GM12878 (cell line): ENCODE measurements at regions not wholly inside any gene's neighbourhood (a gene's known extent, or its start where the extent isn't known, plus 50 kb on each side); places are given as distances from the start of the nearest gene placed in this dataset.

Experiments
- ATAC-seq: fragments of 200-7000 bp; cut with Tn5 transposase; 3 replicates; pipeline ENCODE4 v1.9.1; 2020; ENCODE audit warnings: mild to moderate bottlenecking, moderate library complexity
- BruUV-seq: library from RNA; stranded (reverse); fragments of 400-500 nt; replicated peaks from 2 replicates; lab custom pipeline; 2021; lab: Mats Ljungman, UMichigan
- CTCF ChIA-PET: fragments of 300-600 bp; sonication (Branson Sonifier 250); formaldehyde crosslinking; extraction: SDS; loops from one replicate; lab custom pipeline; 2021; ENCODE audit warnings: inconsistent platforms; lab: Yijun Ruan, JAX
- POLR2A ChIA-PET: fragments of 350-600 bp; formaldehyde crosslinking; extraction: SDS; loops from one replicate; lab custom pipeline; 2021; ENCODE audit warnings: inconsistent platforms; lab: Charles Lee
- RAD21 ChIA-PET: fragments of 300-600 bp; sonication (Branson Sonifier 250); formaldehyde crosslinking; loops from one replicate; lab custom pipeline; 2023; ENCODE audit warnings: antibody characterized with exemption; ENCODE audit not compliant: unreplicated experiment; lab: Charles Lee
- SMC1A ChIA-PET: fragments of 300-600 bp; sonication (Branson Sonifier 250); formaldehyde crosslinking; loops from one replicate; lab custom pipeline; 2023; ENCODE audit not compliant: unreplicated experiment, uncharacterized antibody; lab: Charles Lee
- DNase-seq: peaks from one replicate; pipeline ENCODE4 v3.0.0-alpha.2; 2011; ENCODE audit warnings: low read depth, low spot score
- FAIRE-seq: peaks from 3 replicates; lab custom pipeline; 2011; peaks lifted over from hg19 to GRCh38; lab: Jason Lieb, UNC
- H2AFZ ChIP-seq: 2 replicates; pipeline ENCODE4 v1.6.0; 2011; ENCODE audit warnings: low read depth, low read length, control low read depth; ENCODE audit not compliant: control insufficient read depth
- H3K27ac ChIP-seq: 2 replicates; pipeline ENCODE4 v1.5.1; 2011; ENCODE audit warnings: control low read depth; ENCODE audit not compliant: control insufficient read depth, insufficient read depth
- H3K27me3 ChIP-seq, 2 experiments: replicated peaks in 1 of 2; 2 replicates each; pipeline versions ENCODE4 v1.6.0 to v1.6.1; 2011; ENCODE audit warnings: low read length in 1 of 2; ENCODE audit not compliant: control insufficient read depth in 2 of 2, insufficient read depth in 2 of 2
- H3K36me3 ChIP-seq, 2 experiments: 2 replicates each; pipeline ENCODE4 v1.5.1; 2011; ENCODE audit warnings: low read length in 1 of 2; ENCODE audit not compliant: control insufficient read depth in 2 of 2, insufficient read depth in 2 of 2
- H3K4me1 ChIP-seq: 2 replicates; pipeline ENCODE4 v1.6.1; 2011; ENCODE audit warnings: mild to moderate bottlenecking, low read length, moderate library complexity, mixed read lengths; ENCODE audit not compliant: control insufficient read depth, insufficient read depth
- H3K4me2 ChIP-seq: 2 replicates; pipeline ENCODE4 v1.6.0; 2011; ENCODE audit warnings: control low read depth; ENCODE audit not compliant: control insufficient read depth, insufficient read depth
- H3K4me3 ChIP-seq: fragments of 200-600 bp; sonication (generic); 2 replicates; pipeline ENCODE4 v1.5.1; 2016
- H3K79me2 ChIP-seq: 2 replicates; pipeline ENCODE4 v1.6.0; 2011; ENCODE audit warnings: low read length; ENCODE audit not compliant: control insufficient read depth, insufficient read depth
- H3K9ac ChIP-seq: 2 replicates; pipeline ENCODE4 v1.8.0; 2011; ENCODE audit warnings: low read length, control low read depth, mixed read lengths; ENCODE audit not compliant: control insufficient read depth, insufficient read depth
- H3K9me3 ChIP-seq: replicated peaks from 3 replicates; pipeline ENCODE4 v1.5.1; 2011; ENCODE audit warnings: mild to moderate bottlenecking, low read length; ENCODE audit not compliant: control insufficient read depth, insufficient read depth
- H4K20me1 ChIP-seq: 2 replicates; pipeline ENCODE4 v1.6.0; 2011; ENCODE audit not compliant: control insufficient read depth, insufficient read depth
- CBX3 ChIP-seq: fragments of 200-600 bp; sonication (generic); IDR thresholded peaks from 2 replicates; pipeline ENCODE4 v1.6.1; 2016; ENCODE audit warnings: low read depth, borderline replicate concordance
- CEBPB ChIP-seq, 2 experiments: fragments of 150-350 bp in 1 of 2; IDR thresholded peaks; 2 replicates each; pipeline ENCODE4 v1.6.1; 2012 to 2014; ENCODE audit warnings: low read depth in 2 of 2, low read length in 2 of 2, borderline replicate concordance in 1 of 2, inconsistent platforms in 1 of 2
- CHD1 ChIP-seq: IDR thresholded peaks from 2 replicates; pipeline ENCODE4 v1.6.1; 2012; ENCODE audit warnings: low read depth, low read length, improper control_type of control experiment
- CHD2 ChIP-seq: IDR thresholded peaks from 2 replicates; pipeline ENCODE4 v1.6.1; 2011; ENCODE audit warnings: low read depth, low read length, improper control_type of control experiment, borderline replicate concordance
- EZH2 ChIP-seq: IDR thresholded peaks from 2 replicates; pipeline ENCODE4 v1.6.1; 2012; ENCODE audit warnings: low read depth, mild to moderate bottlenecking, control low read depth, inconsistent platforms, low read length, borderline replicate concordance; ENCODE audit not compliant: control insufficient read depth
- GATAD2B ChIP-seq: fragments of 450-650 bp; conservative IDR thresholded peaks from 2 replicates; pipeline ENCODE4 v1.6.1; 2017; ENCODE audit warnings: low read depth, mild to moderate bottlenecking, moderate library complexity
- HCFC1 ChIP-seq: fragments of 150-350 bp; IDR thresholded peaks from 2 replicates; pipeline ENCODE4 v1.6.1; 2014; ENCODE audit warnings: low read length
- LARP7 ChIP-seq: fragments of 450-650 bp; IDR thresholded peaks from 2 replicates; pipeline ENCODE4 v1.6.1; 2017; ENCODE audit warnings: mild to moderate bottlenecking
- MEF2A ChIP-seq: IDR thresholded peaks from 2 replicates; pipeline ENCODE4 v1.6.1; 2011; ENCODE audit warnings: low read depth, mild to moderate bottlenecking, low read length, moderate library complexity; ENCODE audit not compliant: insufficient read depth
- RBBP5 ChIP-seq: fragments of 200-600 bp; sonication (generic); conservative IDR thresholded peaks from 2 replicates; pipeline ENCODE4 v1.6.1; 2016
- REST ChIP-seq: IDR thresholded peaks from 2 replicates; pipeline ENCODE4 v1.6.1; 2012; ENCODE audit warnings: mild to moderate bottlenecking, low read depth, low read length
- SPI1 ChIP-seq: IDR thresholded peaks from 2 replicates; pipeline ENCODE4 v1.6.1; 2011; ENCODE audit warnings: low read depth, mild to moderate bottlenecking, low read length, moderate library complexity, borderline replicate concordance; ENCODE audit not compliant: insufficient read depth
- SREBF2 ChIP-seq: IDR thresholded peaks from 2 replicates; pipeline ENCODE4 v1.6.1; 2012; ENCODE audit warnings: mild to moderate bottlenecking, low read length
- STAT1 ChIP-seq: fragments of 450-650 bp; conservative IDR thresholded peaks from 2 replicates; pipeline ENCODE4 v1.6.1; 2014; ENCODE audit warnings: antibody characterized with exemption, mild to moderate bottlenecking
- SUPT20H ChIP-seq: IDR thresholded peaks from 2 replicates; pipeline ENCODE4 v1.6.1; 2011; ENCODE audit warnings: low read depth, mild to moderate bottlenecking, low read length, moderate library complexity, borderline replicate concordance; ENCODE audit not compliant: control insufficient read depth
- ZNF24 ChIP-seq: fragments of 450-650 bp; IDR thresholded peaks from 2 replicates; pipeline ENCODE4 v1.6.1; 2017; ENCODE audit warnings: antibody characterized with exemption, mild to moderate bottlenecking
- ZNF384 ChIP-seq: IDR thresholded peaks from 2 replicates; pipeline ENCODE4 v1.6.1; 2012; ENCODE audit warnings: low read depth, mild to moderate bottlenecking, low read length, improper control_type of control experiment, borderline replicate concordance
- whole genome bisulfite sequencing: methylation state at CpG from one replicate; pipeline ENCODE4 v1.1.6; 2016; ENCODE audit warnings: low lambda C conversion rate; ENCODE audit not compliant: insufficient replicate concordance, insufficient coverage; ENCODE audit errors: missing lambda C conversion rate; 5-methylcytosine and 5-hydroxymethylcytosine counted together
- in situ Hi-C: fragments of 300-500 bp; cut with MboI; formaldehyde crosslinking; loops from 9 replicates; pipeline ENCODE4 v1.14.3; 2018; ENCODE audit warnings: mixed read lengths
- intact Hi-C: fragments of 100-400 bp; cut with micrococcal nuclease; formaldehyde crosslinking; loops from one replicate; pipeline ENCODE4 v1.14.2; 2022; ENCODE audit not compliant: unreplicated experiment
- TF ChIP-seq, protein P1 (sequence below): IDR thresholded peaks from 2 replicates; pipeline ENCODE4 v1.6.1; 2012; ENCODE audit warnings: low read depth, low read length, improper control_type of control experiment
- TF ChIP-seq, protein P2 (sequence below): IDR thresholded peaks from 2 replicates; pipeline ENCODE4 v1.6.1; 2012; ENCODE audit warnings: low read depth, low read length, improper control_type of control experiment
- TF ChIP-seq, protein P3 (sequence below): fragments of 450-650 bp; IDR thresholded peaks from 2 replicates; pipeline ENCODE4 v1.6.1; 2014; ENCODE audit warnings: mild to moderate bottlenecking

DNA sequence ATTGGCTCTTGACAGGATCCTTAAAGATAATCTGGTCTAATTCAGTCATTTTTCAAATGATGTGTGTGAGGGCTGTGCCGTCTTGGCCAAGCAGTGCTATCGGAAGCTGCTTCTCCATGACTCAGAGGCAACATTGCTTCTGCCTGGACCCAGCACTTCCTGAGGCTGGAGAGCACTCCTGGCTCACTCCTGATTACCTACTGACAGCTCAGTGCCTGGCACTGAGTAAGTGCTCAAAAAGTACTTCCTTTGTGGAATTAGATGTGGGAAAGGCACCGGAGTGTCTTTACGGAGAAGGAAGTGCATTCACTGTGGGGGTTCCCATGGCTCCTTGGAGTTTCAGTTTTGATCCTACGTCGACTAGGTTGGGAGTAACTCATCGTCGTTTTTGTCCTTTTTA is 86.9 kb upstream of the UBE3A start (continued):
- TF ChIP-seq SUPT20H (no peak), EZH2 (no peak)
- TF ChIP-seq, protein P1, sequence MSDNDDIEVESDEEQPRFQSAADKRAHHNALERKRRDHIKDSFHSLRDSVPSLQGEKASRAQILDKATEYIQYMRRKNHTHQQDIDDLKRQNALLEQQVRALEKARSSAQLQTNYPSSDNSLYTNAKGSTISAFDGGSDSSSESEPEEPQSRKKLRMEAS, result no peak

DNA sequence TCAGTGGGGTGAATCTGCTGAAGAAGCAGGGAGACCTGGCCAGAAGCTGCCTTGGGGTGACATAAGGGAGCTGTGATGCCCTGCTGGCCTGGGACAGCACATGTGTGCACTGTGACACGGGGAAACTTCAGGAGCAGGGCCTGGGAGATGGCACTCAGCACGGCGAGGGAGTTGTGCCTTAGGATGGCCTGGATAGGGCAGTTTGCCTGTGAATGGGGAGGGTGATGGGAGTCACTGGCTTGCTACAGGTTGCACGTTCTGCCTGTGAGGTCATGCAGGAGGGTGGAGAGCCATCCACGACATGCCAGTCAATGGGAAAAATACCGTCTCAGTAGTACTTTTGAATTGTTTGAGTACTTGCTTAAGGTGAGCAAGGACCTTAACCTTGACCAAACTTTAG is 76.8 kb upstream of the UBE3A start:
- no peak overlapping the region for H3K4me2 ChIP-seq
- no peaks in the 10 kb centered on the region for H3K36me3 ChIP-seq
- ATAC-seq, result no peak
- 17% methylated on average over 6 of the region's 6 CpGs for WGBS
- H3K9me3 ChIP-seq, result no peaks in the 10 kb centered on the region; the same call in 1 of the 3 replicates
- ChIA-PET RAD21 (no interaction called here), SMC1A (no interaction called here), CTCF (no interaction called here), POLR2A (no interaction called here)
- BruUV-seq, result no TSS peak
- H3K27ac ChIP-seq, result no peak overlapping the region
- H3K4me1 ChIP-seq, result no peaks in the 10 kb centered on the region
- intact Hi-C loops, result no loop called here
- no peak for FAIRE-seq
- H4K20me1 ChIP-seq, result no peaks in the 10 kb centered on the region
- H2AFZ ChIP-seq, result no peak overlapping the region
- no peak overlapping the region for H3K9ac ChIP-seq
- in situ Hi-C loops, result loop anchor here (25.0 kb wide), 3 partner anchors 422 to 1878 kb away; partner anchors contain the start of genes GABRA5 and MAGEL2
- no peaks in the 10 kb centered on the region for H3K79me2 ChIP-seq
- no peaks in the 10 kb centered on the region for H3K27me3 ChIP-seq
- H3K4me3 ChIP-seq, result no peak overlapping the region
- DNase-seq, result no peak
- TF ChIP-seq GATAD2B (no peak), STAT1 (no peak), HCFC1 (no peak), CBX3 (no peak), REST (no peak), SREBF2 (no peak), ZNF24 (no peak), RBBP5 (no peak), CHD1 (no peak), LARP7 (no peak), ZNF384 (no peak), MEF2A (no peak), CEBPB (IDR thresholded peaks at IDR 0.05; ENCODE audit: borderline replicate concordance in 1 of 2, low read depth in 2 of 2, low read length in 2 of 2) (no peak), SPI1 (no peak), CHD2 (no peak)
- TF ChIP-seq, protein P2, sequence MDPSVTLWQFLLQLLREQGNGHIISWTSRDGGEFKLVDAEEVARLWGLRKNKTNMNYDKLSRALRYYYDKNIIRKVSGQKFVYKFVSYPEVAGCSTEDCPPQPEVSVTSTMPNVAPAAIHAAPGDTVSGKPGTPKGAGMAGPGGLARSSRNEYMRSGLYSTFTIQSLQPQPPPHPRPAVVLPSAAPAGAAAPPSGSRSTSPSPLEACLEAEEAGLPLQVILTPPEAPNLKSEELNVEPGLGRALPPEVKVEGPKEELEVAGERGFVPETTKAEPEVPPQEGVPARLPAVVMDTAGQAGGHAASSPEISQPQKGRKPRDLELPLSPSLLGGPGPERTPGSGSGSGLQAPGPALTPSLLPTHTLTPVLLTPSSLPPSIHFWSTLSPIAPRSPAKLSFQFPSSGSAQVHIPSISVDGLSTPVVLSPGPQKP, result no peak
- TF ChIP-seq, protein P3, sequence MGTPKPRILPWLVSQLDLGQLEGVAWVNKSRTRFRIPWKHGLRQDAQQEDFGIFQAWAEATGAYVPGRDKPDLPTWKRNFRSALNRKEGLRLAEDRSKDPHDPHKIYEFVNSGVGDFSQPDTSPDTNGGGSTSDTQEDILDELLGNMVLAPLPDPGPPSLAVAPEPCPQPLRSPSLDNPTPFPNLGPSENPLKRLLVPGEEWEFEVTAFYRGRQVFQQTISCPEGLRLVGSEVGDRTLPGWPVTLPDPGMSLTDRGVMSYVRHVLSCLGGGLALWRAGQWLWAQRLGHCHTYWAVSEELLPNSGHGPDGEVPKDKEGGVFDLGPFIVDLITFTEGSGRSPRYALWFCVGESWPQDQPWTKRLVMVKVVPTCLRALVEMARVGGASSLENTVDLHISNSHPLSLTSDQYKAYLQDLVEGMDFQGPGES, result no peak
